Body of pancreas (tissue), 4 donors: ENCODE measurements at regions not wholly inside any gene's neighbourhood (a gene's known extent, or its start where the extent isn't known, plus 50 kb on each side); places are given as distances from the start of the nearest gene placed in this dataset.

Experiments
- CTCF ChIP-seq, 7 experiments: fragments of 450-650 bp in 4 of 7; fragments of 200-600 bp in 3 of 7; sonication (generic) in 3 of 7; IDR thresholded peaks; one replicate each; pipeline ENCODE4 v1.5.1; 2016 to 2019; ENCODE audit warnings: antibody characterized with exemption in 7 of 7
- POLR2A ChIP-seq, 3 donors: fragments of 450-650 bp; IDR thresholded peaks; one replicate each; pipeline ENCODE4 v1.6.1; 2016; ENCODE audit warnings: antibody characterized with exemption in 3 of 3, mild to moderate bottlenecking in 2 of 3

DNA sequence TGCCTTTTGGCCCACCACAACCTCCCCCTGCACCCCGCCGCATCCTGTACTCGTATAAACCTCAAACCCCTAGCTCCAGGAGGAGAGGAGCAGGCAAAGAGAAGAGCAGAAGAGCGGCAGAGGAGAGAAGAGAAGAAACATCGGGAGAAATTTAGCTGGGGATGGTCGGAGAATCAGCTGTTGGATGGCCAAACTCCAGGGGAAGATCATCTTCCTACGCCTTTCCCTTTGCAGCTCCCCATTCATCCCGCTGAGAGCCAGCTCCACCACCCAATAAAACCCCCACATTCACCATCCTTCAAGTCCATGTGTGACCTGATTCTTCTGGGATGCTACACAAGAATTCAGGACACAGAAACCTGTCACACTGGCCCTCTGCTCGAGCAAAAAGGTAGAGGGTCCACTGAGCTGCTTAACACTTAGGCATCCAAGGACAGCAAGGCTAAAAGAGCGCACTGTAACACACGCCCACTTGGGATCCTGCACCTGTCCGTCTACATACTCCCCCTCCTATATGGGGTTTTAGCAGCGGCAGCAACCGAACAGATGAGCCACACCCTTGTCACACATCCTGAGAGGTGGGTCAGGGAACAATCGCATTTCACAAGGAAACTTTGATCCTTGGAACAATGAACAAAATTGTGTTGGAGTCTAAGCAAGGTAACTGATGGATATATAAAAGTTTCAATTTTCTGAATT lies 51.6 kb upstream of the MIR17HG start:
- TF ChIP-seq CTCF (IDR thresholded peaks at IDR 0.05): no peak
- no peak for TF ChIP-seq POLR2A (IDR thresholded peaks at IDR 0.05)
